A549 (cell line): ENCODE measurements at regions not wholly inside any gene's neighbourhood (a gene's known extent, or its start where the extent isn't known, plus 50 kb on each side); places are given as distances from the start of the nearest gene placed in this dataset.
"Not testable (repeated sequence)": the region's sequence is repeated elsewhere in the genome, so short reads cannot be mapped to it uniquely, and the experiment has no call there.

Source experiments
- CHD2 ChIP-seq: fragments of 150-350 bp; IDR thresholded peaks from 2 replicates; pipeline ENCODE4 v1.6.1; 2014; ENCODE audit warnings: low read length; ENCODE audit not compliant: partially characterized antibody
- EP300 ChIP-seq, 2 experiments: fragments of >200 bp; sonication (Bioruptor Twin); formaldehyde crosslinking; IDR thresholded peaks; 2 replicates in 1 of 2; 3 replicates in 1 of 2; pipeline ENCODE4 v1.6.1; 2016 to 2017
- HOXA7 ChIP-seq: fragments of 250-450 bp; sonication (Bioruptor Pico); IDR thresholded peaks from 2 replicates; pipeline ENCODE4 v1.5.0; 2020; ENCODE audit warnings: mild to moderate bottlenecking, moderate library complexity
- KDM1A ChIP-seq: fragments of 200-600 bp; sonication (generic); IDR thresholded peaks from 2 replicates; pipeline ENCODE4 v1.6.1; 2016; ENCODE audit warnings: low read depth, mild to moderate bottlenecking
- NFE2L2 ChIP-seq: fragments of 150-350 bp; conservative IDR thresholded peaks from 2 replicates; pipeline ENCODE4 v1.6.1; 2014; ENCODE audit warnings: low read length
- NR3C1 ChIP-seq: fragments of >200 bp; sonication (Bioruptor Twin); formaldehyde crosslinking; IDR thresholded peaks from 3 replicates; pipeline ENCODE4 v1.6.1; 2017
- POLR2A ChIP-seq: IDR thresholded peaks from 2 replicates; pipeline ENCODE4 v1.6.1; 2012; ENCODE audit warnings: mild to moderate bottlenecking, low read length
- RAD21 ChIP-seq, 2 experiments: fragments of >200 bp in 1 of 2; sonication (Bioruptor Twin) in 1 of 2; formaldehyde crosslinking in 1 of 2; IDR thresholded peaks in 1 of 2; conservative IDR thresholded peaks in 1 of 2; 2 replicates in 1 of 2; 3 replicates in 1 of 2; pipeline ENCODE4 v1.6.1; 2012 to 2018; ENCODE audit warnings: inconsistent platforms in 1 of 2
- RCOR1 ChIP-seq: fragments of 150-350 bp; IDR thresholded peaks from 2 replicates; pipeline ENCODE4 v1.6.1; 2014; ENCODE audit warnings: antibody characterized with exemption, low read length, low read depth
- RFX5 ChIP-seq: fragments of 450-650 bp; IDR thresholded peaks from 2 replicates; pipeline ENCODE4 v1.7.1; 2014; ENCODE audit warnings: antibody characterized with exemption, mild to moderate bottlenecking, moderate library complexity
- TF ChIP-seq, protein P1 (sequence below): fragments of >200 bp; sonication (Bioruptor Twin); formaldehyde crosslinking; IDR thresholded peaks from 3 replicates; pipeline ENCODE4 v1.5.1; 2016
- TF ChIP-seq, protein P2 (sequence below): fragments of 200-600 bp; sonication (generic); IDR thresholded peaks from 2 replicates; pipeline ENCODE4 v1.6.1; 2016; ENCODE audit warnings: antibody characterized with exemption, mild to moderate bottlenecking, moderate library complexity
- TF ChIP-seq, protein P3 (sequence below): IDR thresholded peaks from 2 replicates; pipeline ENCODE4 v1.6.1; 2012

DNA sequence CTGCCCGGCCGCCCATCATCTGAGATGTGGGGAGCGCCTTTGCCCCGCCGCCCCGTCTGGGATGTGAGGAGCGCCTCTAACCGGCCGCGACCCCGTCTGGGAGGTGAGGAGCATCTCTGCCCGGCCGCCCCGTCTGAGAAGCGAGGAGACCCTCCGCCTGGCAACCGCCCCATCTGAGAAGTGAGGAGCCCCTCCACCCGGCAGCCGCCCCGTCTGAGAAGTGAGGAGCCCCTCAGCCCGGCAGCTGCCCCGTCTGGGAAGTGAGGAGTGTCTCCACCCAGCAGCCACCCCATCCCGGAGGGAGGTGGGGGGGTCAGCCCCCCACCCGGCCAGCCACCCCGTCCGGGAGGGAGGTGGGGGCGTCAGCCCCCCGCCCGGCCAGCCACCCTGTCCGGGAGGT lies 170.7 kb downstream of the TENT5D start:
- not testable (repeated sequence) for TF ChIP-seq RFX5; POLR2A; HOXA7; EP300 (IDR thresholded peaks at IDR 0.05); NFE2L2; NR3C1; CHD2; KDM1A; RAD21 (conservative IDR thresholded peaks at IDR 0.05 in 1 of 2, IDR thresholded peaks at IDR 0.05 in 1 of 2); RCOR1
- TF ChIP-seq, protein P1, sequence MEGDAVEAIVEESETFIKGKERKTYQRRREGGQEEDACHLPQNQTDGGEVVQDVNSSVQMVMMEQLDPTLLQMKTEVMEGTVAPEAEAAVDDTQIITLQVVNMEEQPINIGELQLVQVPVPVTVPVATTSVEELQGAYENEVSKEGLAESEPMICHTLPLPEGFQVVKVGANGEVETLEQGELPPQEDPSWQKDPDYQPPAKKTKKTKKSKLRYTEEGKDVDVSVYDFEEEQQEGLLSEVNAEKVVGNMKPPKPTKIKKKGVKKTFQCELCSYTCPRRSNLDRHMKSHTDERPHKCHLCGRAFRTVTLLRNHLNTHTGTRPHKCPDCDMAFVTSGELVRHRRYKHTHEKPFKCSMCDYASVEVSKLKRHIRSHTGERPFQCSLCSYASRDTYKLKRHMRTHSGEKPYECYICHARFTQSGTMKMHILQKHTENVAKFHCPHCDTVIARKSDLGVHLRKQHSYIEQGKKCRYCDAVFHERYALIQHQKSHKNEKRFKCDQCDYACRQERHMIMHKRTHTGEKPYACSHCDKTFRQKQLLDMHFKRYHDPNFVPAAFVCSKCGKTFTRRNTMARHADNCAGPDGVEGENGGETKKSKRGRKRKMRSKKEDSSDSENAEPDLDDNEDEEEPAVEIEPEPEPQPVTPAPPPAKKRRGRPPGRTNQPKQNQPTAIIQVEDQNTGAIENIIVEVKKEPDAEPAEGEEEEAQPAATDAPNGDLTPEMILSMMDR, result not testable (repeated sequence)
- TF ChIP-seq, protein P2, sequence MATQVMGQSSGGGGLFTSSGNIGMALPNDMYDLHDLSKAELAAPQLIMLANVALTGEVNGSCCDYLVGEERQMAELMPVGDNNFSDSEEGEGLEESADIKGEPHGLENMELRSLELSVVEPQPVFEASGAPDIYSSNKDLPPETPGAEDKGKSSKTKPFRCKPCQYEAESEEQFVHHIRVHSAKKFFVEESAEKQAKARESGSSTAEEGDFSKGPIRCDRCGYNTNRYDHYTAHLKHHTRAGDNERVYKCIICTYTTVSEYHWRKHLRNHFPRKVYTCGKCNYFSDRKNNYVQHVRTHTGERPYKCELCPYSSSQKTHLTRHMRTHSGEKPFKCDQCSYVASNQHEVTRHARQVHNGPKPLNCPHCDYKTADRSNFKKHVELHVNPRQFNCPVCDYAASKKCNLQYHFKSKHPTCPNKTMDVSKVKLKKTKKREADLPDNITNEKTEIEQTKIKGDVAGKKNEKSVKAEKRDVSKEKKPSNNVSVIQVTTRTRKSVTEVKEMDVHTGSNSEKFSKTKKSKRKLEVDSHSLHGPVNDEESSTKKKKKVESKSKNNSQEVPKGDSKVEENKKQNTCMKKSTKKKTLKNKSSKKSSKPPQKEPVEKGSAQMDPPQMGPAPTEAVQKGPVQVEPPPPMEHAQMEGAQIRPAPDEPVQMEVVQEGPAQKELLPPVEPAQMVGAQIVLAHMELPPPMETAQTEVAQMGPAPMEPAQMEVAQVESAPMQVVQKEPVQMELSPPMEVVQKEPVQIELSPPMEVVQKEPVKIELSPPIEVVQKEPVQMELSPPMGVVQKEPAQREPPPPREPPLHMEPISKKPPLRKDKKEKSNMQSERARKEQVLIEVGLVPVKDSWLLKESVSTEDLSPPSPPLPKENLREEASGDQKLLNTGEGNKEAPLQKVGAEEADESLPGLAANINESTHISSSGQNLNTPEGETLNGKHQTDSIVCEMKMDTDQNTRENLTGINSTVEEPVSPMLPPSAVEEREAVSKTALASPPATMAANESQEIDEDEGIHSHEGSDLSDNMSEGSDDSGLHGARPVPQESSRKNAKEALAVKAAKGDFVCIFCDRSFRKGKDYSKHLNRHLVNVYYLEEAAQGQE, result not testable (repeated sequence)
- TF ChIP-seq, protein P3, sequence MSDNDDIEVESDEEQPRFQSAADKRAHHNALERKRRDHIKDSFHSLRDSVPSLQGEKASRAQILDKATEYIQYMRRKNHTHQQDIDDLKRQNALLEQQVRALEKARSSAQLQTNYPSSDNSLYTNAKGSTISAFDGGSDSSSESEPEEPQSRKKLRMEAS, result not testable (repeated sequence)
